ENCODE measurements at regions not wholly inside any gene's neighbourhood (a gene's known extent, or its start where the extent isn't known, plus 50 kb on each side); places are given as distances from the start of the nearest gene placed in this dataset.

GRCh38 chr20:58600756-58601155, 50.3 kb upstream of the STX16 start:
- ATAC-seq: no peak
- Histone ChIP-seq H3K9me3 (replicated peaks; ENCODE audit: control insufficient read depth, insufficient read depth, low read length) (no peaks in the 10 kb centered on the region), H3K9ac (ENCODE audit: control insufficient read depth, insufficient read depth, low read length) (no peak overlapping the region), H2AFZ (ENCODE audit: control insufficient read depth, low read depth, low read length) (no peak overlapping the region), H4K20me1 (ENCODE audit: control insufficient read depth, insufficient read depth) (no peaks in the 10 kb centered on the region), H3K4me3 (no peak overlapping the region), H3K4me2 (ENCODE audit: control insufficient read depth, insufficient read depth) (no peak overlapping the region), H3K79me2 (ENCODE audit: control insufficient read depth, insufficient read depth, low read length) (no peaks in the 10 kb centered on the region), H3K36me3 (ENCODE audit: control insufficient read depth in 2 of 2, insufficient read depth in 2 of 2, low read length in 1 of 2) (no peaks in the 10 kb centered on the region), H3K27me3 (replicated peaks in 1 of 2; ENCODE audit: control insufficient read depth in 2 of 2, insufficient read depth in 2 of 2, low read length in 1 of 2) (peaks cover 0 to 2% of the 10 kb centered on the region in 2 experiments; a peak in 2 of 4 replicates), H3K27ac (ENCODE audit: control insufficient read depth, insufficient read depth) (no peak overlapping the region), H3K4me1 (ENCODE audit: control insufficient read depth, insufficient read depth, low read length) (no peaks in the 10 kb centered on the region)
- SMC1A ChIA-PET (ENCODE audit: uncharacterized antibody, unreplicated experiment): no interaction called here
- intact Hi-C loops (cut with micrococcal nuclease; ENCODE audit: unreplicated experiment): no loop called here
- RAD21 ChIA-PET (ENCODE audit: unreplicated experiment): no interaction called here
- CTCF ChIA-PET: no interaction called here
- TF ChIP-seq DPF2 (IDR thresholded peaks at IDR 0.05) (no peak), POLR2AphosphoS5 (IDR thresholded peaks at IDR 0.05; ENCODE audit: low read length) (no peak), HSF1 (IDR thresholded peaks at IDR 0.05; ENCODE audit: low read depth, low read length) (no peak), IRF3 (IDR thresholded peaks at IDR 0.05) (no peak), POLR2A (IDR thresholded peaks at IDR 0.05; ENCODE audit: low read depth, low read length) (no peak), ETV6 (conservative IDR thresholded peaks at IDR 0.05 in 1 of 2, IDR thresholded peaks at IDR 0.05 in 1 of 2; ENCODE audit: borderline replicate concordance in 1 of 2, low read depth in 1 of 2) (no peak), IRF4 (IDR thresholded peaks at IDR 0.05; ENCODE audit: low read depth, low read length) (no peak), ESRRA (IDR thresholded peaks at IDR 0.05; ENCODE audit: low read length) (no peak), CBX3 (IDR thresholded peaks at IDR 0.05; ENCODE audit: borderline replicate concordance, low read depth) (no peak), BACH1 (IDR thresholded peaks at IDR 0.05; ENCODE audit: borderline replicate concordance) (no peak), SPI1 (IDR thresholded peaks at IDR 0.05; ENCODE audit: borderline replicate concordance, insufficient read depth, low read depth, low read length) (no peak)
- POLR2A ChIA-PET: no interaction called here
- 31% methylated on average over 4 of the region's 4 CpGs for WGBS (ENCODE audit: insufficient coverage, insufficient replicate concordance, low lambda C conversion rate, missing lambda C conversion rate)
- no TSS peak for BruUV-seq (replicated peaks)
- DNase-seq (ENCODE audit: low read depth, low spot score): no peak
- FAIRE-seq: no peak
- in situ Hi-C loops (cut with MboI): no loop called here

All from GM12878 (cell line).